ENCODE measurements at regions not wholly inside any gene's neighbourhood (a gene's known extent, or its start where the extent isn't known, plus 50 kb on each side); places are given as distances from the start of the nearest gene placed in this dataset.

DNA sequence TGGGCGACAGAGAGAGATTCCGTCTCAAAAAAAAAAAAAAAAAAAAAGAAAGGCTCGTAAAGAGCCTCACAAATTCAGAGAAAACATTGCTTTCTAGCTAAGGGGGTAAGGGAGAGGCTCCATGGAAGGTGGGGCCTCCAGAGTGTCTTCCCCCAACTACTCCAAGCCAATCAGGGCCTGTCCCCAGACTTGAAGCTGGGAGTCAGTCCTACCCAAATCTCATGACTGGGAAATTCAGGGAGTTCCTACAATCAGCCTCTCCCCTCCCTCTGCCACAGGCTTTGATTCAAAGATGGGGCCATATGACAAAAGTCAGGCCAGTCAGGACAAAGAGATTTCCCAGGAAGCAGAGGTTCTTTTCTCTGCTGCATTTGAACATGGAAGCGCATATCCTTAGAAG lies 63.0 kb upstream of the NUP160 start:
- TF ChIP-seq, protein P1, sequence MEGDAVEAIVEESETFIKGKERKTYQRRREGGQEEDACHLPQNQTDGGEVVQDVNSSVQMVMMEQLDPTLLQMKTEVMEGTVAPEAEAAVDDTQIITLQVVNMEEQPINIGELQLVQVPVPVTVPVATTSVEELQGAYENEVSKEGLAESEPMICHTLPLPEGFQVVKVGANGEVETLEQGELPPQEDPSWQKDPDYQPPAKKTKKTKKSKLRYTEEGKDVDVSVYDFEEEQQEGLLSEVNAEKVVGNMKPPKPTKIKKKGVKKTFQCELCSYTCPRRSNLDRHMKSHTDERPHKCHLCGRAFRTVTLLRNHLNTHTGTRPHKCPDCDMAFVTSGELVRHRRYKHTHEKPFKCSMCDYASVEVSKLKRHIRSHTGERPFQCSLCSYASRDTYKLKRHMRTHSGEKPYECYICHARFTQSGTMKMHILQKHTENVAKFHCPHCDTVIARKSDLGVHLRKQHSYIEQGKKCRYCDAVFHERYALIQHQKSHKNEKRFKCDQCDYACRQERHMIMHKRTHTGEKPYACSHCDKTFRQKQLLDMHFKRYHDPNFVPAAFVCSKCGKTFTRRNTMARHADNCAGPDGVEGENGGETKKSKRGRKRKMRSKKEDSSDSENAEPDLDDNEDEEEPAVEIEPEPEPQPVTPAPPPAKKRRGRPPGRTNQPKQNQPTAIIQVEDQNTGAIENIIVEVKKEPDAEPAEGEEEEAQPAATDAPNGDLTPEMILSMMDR (IDR thresholded peaks at IDR 0.05): no peak
- no peak for TF ChIP-seq EZH2 (IDR thresholded peaks at IDR 0.05; ENCODE audit: borderline replicate concordance, insufficient read depth, low read depth, low read length, poor library complexity, severe bottlenecking)

All from B cell (primary cell).